ENCODE measurements at regions not wholly inside any gene's neighbourhood (a gene's known extent, or its start where the extent isn't known, plus 50 kb on each side); places are given as distances from the start of the nearest gene placed in this dataset.
"Not testable (repeated sequence)": the region's sequence is repeated elsewhere in the genome, so short reads cannot be mapped to it uniquely, and the experiment has no call there.

DNA sequence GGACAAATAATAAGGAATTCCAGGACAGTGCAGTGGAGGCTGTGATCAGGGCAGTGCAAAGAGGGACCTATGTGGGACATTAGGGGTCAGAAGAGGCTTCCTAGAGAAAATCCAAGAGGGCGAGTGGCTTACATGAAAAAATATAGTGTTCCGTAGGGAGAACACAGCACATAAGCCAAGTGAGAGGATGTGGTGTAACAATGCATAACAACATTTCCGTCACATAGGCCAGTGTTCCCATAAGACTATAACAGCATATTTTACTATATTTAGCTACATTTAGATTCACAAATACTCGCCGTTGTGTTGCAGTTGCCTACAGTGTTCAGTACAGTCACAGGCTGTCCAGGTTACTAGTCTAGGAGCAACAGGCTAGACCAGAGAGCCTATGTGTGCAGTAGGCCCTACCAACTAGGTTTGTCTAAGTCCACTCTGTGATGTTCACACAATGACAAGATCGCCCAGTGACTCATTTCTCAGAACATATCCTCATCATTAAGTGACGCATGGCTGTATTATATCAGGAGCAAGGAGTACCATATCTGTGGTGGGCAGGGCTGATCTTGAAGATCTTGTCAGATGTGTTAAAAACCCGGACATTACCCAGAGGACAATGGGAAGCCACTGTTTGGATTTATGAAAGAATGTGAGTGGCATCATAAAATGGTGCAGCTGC lies 74.0 kb upstream of the TBL1X start:
- POLR2A ChIA-PET: no interaction called here
- no peak overlapping the region for H3K27ac Mint-ChIP-seq
- H3K4me1 Mint-ChIP-seq (ENCODE audit: low read depth): no peaks in the 10 kb centered on the region
- CTCF ChIA-PET: no interaction called here
- H3K9me3 Mint-ChIP-seq: no peaks in the 10 kb centered on the region
- H3K36me3 Mint-ChIP-seq: no peaks in the 10 kb centered on the region
- no peaks in the 10 kb centered on the region for H3K27me3 Mint-ChIP-seq
- H3K4me3 Mint-ChIP-seq: no peak overlapping the region
- no peak for DNase-seq
- intact Hi-C loops (cut with micrococcal nuclease): no loop called here

DNA sequence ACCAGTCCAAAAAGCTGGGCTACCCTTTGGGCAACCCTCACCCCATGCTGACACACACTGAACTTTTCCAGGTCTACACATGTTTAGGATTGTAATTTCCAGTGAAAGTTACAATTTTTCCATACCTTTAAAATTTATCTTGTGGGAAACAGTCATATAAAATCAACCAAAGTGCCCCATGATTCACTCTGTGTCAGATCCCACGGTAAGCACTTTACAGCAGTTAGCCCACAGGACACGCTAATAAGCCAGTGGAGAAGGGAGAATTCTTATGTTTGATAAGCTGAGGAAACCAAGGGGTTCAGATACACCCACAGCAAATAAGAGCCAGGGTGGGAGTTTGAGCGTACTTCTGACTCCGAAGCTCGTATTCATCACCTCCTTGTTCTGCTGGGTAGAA lies 72.4 kb upstream of the TBL1X start:
- POLR2A ChIA-PET: no interaction called here
- CTCF ChIA-PET: no interaction called here
- no peaks in the 10 kb centered on the region for H3K4me1 Mint-ChIP-seq (ENCODE audit: low read depth)
- no peak overlapping the region for H3K4me3 Mint-ChIP-seq
- intact Hi-C loops (cut with micrococcal nuclease): no loop called here
- no peaks in the 10 kb centered on the region for H3K27me3 Mint-ChIP-seq
- no peaks in the 10 kb centered on the region for H3K9me3 Mint-ChIP-seq
- no peaks in the 10 kb centered on the region for H3K36me3 Mint-ChIP-seq
- no peak overlapping the region for H3K27ac Mint-ChIP-seq
- DNase-seq: no peak

DNA sequence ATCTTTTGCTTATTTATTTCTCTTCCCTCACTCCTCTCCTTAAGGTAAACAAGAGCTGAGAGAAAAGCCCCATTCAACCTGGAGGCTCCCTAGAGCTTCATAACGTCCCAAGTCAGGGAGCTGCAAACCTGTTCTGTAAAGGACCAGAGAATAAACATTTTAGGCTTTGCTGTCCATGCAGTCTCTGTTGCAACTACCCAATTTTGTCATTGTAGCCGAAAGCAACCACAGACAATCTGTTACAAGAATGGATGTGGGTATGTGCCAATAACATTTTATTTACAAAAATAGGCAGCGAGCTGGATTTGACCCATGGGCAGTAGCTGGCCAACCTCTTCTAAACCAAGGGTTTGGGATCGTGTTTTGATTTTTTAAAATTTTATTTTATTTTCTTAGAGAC lies 71.3 kb upstream of the TBL1X start:
- intact Hi-C loops (cut with micrococcal nuclease): no loop called here
- Mint-ChIP-seq H3K9me3 (no peaks in the 10 kb centered on the region), H3K27me3 (no peaks in the 10 kb centered on the region), H3K4me3 (no peak overlapping the region), H3K36me3 (no peaks in the 10 kb centered on the region), H3K4me1 (ENCODE audit: low read depth) (no peaks in the 10 kb centered on the region), H3K27ac (no peak overlapping the region)
- DNase-seq: no peak
- POLR2A ChIA-PET: no interaction called here
- CTCF ChIA-PET: no interaction called here

GRCh38 chrX:9394212-9394611 lies 70.6 kb upstream of the TBL1X start:
- intact Hi-C loops (cut with micrococcal nuclease): no loop called here
- no peak for DNase-seq
- H3K27me3 Mint-ChIP-seq: no peaks in the 10 kb centered on the region
- H3K4me3 Mint-ChIP-seq: no peak overlapping the region
- no peaks in the 10 kb centered on the region for H3K36me3 Mint-ChIP-seq
- H3K9me3 Mint-ChIP-seq: no peaks in the 10 kb centered on the region
- CTCF ChIA-PET: no interaction called here
- no peak overlapping the region for H3K27ac Mint-ChIP-seq
- POLR2A ChIA-PET: no interaction called here
- H3K4me1 Mint-ChIP-seq (ENCODE audit: low read depth): no peaks in the 10 kb centered on the region

- Mint-ChIP-seq H3K27me3 (no peaks in the 10 kb centered on the region), H3K9me3 (no peaks in the 10 kb centered on the region), H3K36me3 (no peaks in the 10 kb centered on the region), H3K27ac (no peak overlapping the region), H3K4me3 (no peak overlapping the region), H3K4me1 (ENCODE audit: low read depth) (no peaks in the 10 kb centered on the region)
- no peak for DNase-seq
- ChIA-PET CTCF (interaction anchor here (0.6 kb wide), 1 partner anchor 39 kb away, joined by 3 read pairs; no protein-coding TSS in a partner anchor), POLR2A (no interaction called here)
- intact Hi-C loops (cut with micrococcal nuclease): no loop called here
Measured at GRCh38 chrX:9396930-9397329, 67.9 kb upstream of the TBL1X start.

GRCh38 chrX:9401051-9401450 lies 63.8 kb upstream of the TBL1X start:
- no peaks in the 10 kb centered on the region for H3K27me3 Mint-ChIP-seq
- ChIA-PET CTCF (no interaction called here), POLR2A (no interaction called here)
- intact Hi-C loops (cut with micrococcal nuclease): no loop called here
- H3K9me3 Mint-ChIP-seq: no peaks in the 10 kb centered on the region
- DNase-seq: no peak
- H3K27ac Mint-ChIP-seq: no peak overlapping the region
- H3K4me1 Mint-ChIP-seq (ENCODE audit: low read depth): no peaks in the 10 kb centered on the region
- no peaks in the 10 kb centered on the region for H3K36me3 Mint-ChIP-seq
- no peak overlapping the region for H3K4me3 Mint-ChIP-seq

- H3K4me1 Mint-ChIP-seq (ENCODE audit: low read depth): no peaks in the 10 kb centered on the region
- H3K36me3 Mint-ChIP-seq: no peaks in the 10 kb centered on the region
- H3K27me3 Mint-ChIP-seq: no peaks in the 10 kb centered on the region
- DNase-seq: no peak
- intact Hi-C loops (cut with micrococcal nuclease): no loop called here
- H3K9me3 Mint-ChIP-seq: no peaks in the 10 kb centered on the region
- H3K4me3 Mint-ChIP-seq: no peak overlapping the region
- H3K27ac Mint-ChIP-seq: no peak overlapping the region
- CTCF ChIA-PET: no interaction called here
- POLR2A ChIA-PET: no interaction called here
Measured at GRCh38 chrX:9403374-9403773, 61.5 kb upstream of the TBL1X start.

GRCh38 chrX:9405635-9406034 lies 59.2 kb upstream of the TBL1X start:
- H3K4me3 Mint-ChIP-seq; intact Hi-C loops (cut with micrococcal nuclease); H3K36me3 Mint-ChIP-seq; H3K27me3 Mint-ChIP-seq; H3K27ac Mint-ChIP-seq; CTCF ChIA-PET; DNase-seq; H3K4me1 Mint-ChIP-seq (ENCODE audit: low read depth); POLR2A ChIA-PET; H3K9me3 Mint-ChIP-seq: not testable (repeated sequence)

GRCh38 chrX:9410889-9411288 lies 54.0 kb upstream of the TBL1X start:
- H3K4me3 Mint-ChIP-seq; H3K9me3 Mint-ChIP-seq; CTCF ChIA-PET; DNase-seq; intact Hi-C loops (cut with micrococcal nuclease); POLR2A ChIA-PET; H3K36me3 Mint-ChIP-seq; H3K27ac Mint-ChIP-seq; H3K4me1 Mint-ChIP-seq (ENCODE audit: low read depth); H3K27me3 Mint-ChIP-seq: not testable (repeated sequence)

- H3K36me3 Mint-ChIP-seq; H3K4me3 Mint-ChIP-seq; H3K4me1 Mint-ChIP-seq (ENCODE audit: low read depth); H3K9me3 Mint-ChIP-seq; H3K27ac Mint-ChIP-seq; CTCF ChIA-PET; intact Hi-C loops (cut with micrococcal nuclease); H3K27me3 Mint-ChIP-seq; DNase-seq; POLR2A ChIA-PET: not testable (repeated sequence)
Measured at GRCh38 chrX:9411682-9412081, 53.2 kb upstream of the TBL1X start.

GRCh38 chrX:9414416-9414815 lies 50.4 kb upstream of the TBL1X start:
- no peaks in the 10 kb centered on the region for H3K9me3 Mint-ChIP-seq
- no peaks in the 10 kb centered on the region for H3K36me3 Mint-ChIP-seq
- intact Hi-C loops (cut with micrococcal nuclease): no loop called here
- no peaks in the 10 kb centered on the region for H3K27me3 Mint-ChIP-seq
- no peaks in the 10 kb centered on the region for H3K4me1 Mint-ChIP-seq (ENCODE audit: low read depth)
- no peak overlapping the region for H3K27ac Mint-ChIP-seq
- no peak overlapping the region for H3K4me3 Mint-ChIP-seq
- POLR2A ChIA-PET: no interaction called here
- CTCF ChIA-PET: no interaction called here
- DNase-seq: no peak

Data from activated CD4-positive, alpha-beta memory T cell treated with anti-CD3 and anti-CD28 coated beads for 36 hours (primary cell).